ENCODE measurements at regions not wholly inside any gene's neighbourhood (a gene's known extent, or its start where the extent isn't known, plus 50 kb on each side); places are given as distances from the start of the nearest gene placed in this dataset.

DNA sequence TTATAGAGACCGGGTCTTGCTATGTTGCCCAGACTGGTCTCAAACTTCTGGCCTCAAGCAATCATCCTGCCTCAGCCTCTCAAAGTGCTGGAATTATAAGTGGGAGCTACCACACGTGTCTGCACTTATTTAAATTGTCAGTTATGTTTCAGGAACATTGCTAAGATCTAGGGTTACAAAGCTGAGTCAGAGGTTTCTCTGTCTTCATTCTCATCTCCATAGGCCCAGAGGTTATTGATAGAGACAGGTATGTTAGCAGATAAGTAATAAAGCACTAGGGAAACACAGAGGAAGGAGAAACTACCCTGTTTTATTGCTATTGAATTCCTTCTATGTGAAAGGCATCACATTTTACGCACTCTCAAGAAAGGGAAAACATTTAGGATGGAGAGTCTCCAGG is 214.1 kb downstream of the REEP3 start:
- H3K27me3 ChIP-seq (ENCODE audit: control insufficient read depth, insufficient read depth, low read length): no peaks in the 10 kb centered on the region
- no peaks in the 10 kb centered on the region for H3K36me3 ChIP-seq (ENCODE audit: control insufficient read depth, insufficient read depth, low read length)
- no peak overlapping the region for H3K27ac ChIP-seq (ENCODE audit: low read length)
- no peaks in the 10 kb centered on the region for H3K4me1 ChIP-seq (ENCODE audit: control insufficient read depth, insufficient read depth, low read length)
- no peaks in the 10 kb centered on the region for H3K9me3 ChIP-seq (replicated peaks; ENCODE audit: control insufficient read depth, low read depth, low read length)
- no peak overlapping the region for H3K4me3 ChIP-seq (ENCODE audit: low read length)
- DNase-seq: no peak
- WGBS (ENCODE audit: insufficient coverage): 62% methylated on average over 2 of the region's 3 CpGs

DNA sequence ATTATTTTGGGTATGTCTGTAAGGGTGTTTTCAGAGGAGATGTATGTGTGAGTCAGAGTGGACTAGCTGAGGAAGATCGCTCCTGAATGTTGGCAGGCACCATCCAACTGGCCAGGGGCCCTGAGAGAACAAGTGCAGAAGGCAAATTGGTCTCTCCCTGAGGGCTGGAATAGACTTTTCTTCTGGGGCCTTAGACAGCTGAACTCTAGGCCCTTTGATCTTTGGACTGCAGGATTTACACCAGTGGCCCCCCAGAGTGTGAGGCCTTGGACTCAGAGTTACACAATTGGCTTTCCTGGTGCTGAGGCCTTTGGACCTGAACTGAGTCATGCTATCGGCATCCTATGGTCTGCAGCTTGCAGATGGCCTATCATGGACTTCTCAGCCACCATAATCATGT is 217.2 kb downstream of the REEP3 start:
- 77% methylated on average over 2 of the region's 2 CpGs for WGBS (ENCODE audit: insufficient coverage)
- Histone ChIP-seq H3K27ac (ENCODE audit: low read length) (no peak overlapping the region), H3K27me3 (ENCODE audit: control insufficient read depth, insufficient read depth, low read length) (no peaks in the 10 kb centered on the region), H3K9me3 (replicated peaks; ENCODE audit: control insufficient read depth, low read depth, low read length) (no peaks in the 10 kb centered on the region), H3K4me1 (ENCODE audit: control insufficient read depth, insufficient read depth, low read length) (no peaks in the 10 kb centered on the region), H3K4me3 (ENCODE audit: low read length) (no peak overlapping the region), H3K36me3 (ENCODE audit: control insufficient read depth, insufficient read depth, low read length) (no peaks in the 10 kb centered on the region)
- DNase-seq: peak; percentile 61

DNA sequence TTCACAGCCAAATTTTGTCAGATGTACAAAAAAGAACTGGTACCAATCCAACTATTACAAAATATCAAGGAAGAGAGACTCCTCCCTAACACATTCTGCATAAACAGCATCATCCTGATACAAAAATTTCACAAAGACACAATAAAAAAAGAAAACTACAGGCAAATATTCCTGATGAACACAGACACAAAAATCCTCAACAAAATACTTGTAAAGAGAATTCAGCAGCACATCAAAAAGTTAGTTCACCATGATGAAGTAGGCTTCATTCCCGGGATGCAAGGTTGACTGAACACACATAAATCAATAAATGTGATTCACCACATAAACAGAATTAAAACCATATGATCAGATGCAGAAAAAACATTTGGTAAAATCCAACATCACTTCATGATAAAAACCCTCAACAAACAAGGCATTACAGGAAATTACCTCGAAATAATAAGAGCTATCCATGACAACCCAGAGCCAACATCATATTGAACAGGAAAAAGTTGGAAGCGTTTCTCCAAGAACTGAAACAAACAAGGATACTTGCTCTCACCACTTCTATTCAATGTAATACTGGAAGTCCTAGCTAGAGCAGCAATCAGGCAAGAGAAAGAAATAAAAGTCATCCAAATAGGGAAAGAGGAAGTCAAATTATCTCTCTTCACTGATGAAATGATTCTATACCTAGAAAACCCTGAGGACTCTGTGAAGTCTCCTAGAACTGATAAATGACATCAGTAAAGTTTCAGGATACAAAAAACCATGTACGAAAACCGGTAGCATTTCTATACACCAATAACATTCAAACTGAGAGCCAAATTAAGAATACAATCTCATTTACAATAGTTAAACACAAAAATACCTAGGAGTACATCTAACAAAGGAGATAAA is 223.1 kb downstream of the REEP3 start:
- Histone ChIP-seq H3K27ac (ENCODE audit: low read length) (peak overlapping the region; percentile 33), H3K36me3 (ENCODE audit: control insufficient read depth, insufficient read depth, low read length) (no peaks in the 10 kb centered on the region), H3K9me3 (replicated peaks; ENCODE audit: control insufficient read depth, low read depth, low read length) (no peaks in the 10 kb centered on the region), H3K4me1 (ENCODE audit: control insufficient read depth, insufficient read depth, low read length) (no peaks in the 10 kb centered on the region), H3K4me3 (ENCODE audit: low read length) (no peak overlapping the region), H3K27me3 (ENCODE audit: control insufficient read depth, insufficient read depth, low read length) (no peaks in the 10 kb centered on the region)
- no CpG with 5 or more reads among the region's 5 CpGs for WGBS (ENCODE audit: insufficient coverage)
- DNase-seq: peak; percentile 65

DNA sequence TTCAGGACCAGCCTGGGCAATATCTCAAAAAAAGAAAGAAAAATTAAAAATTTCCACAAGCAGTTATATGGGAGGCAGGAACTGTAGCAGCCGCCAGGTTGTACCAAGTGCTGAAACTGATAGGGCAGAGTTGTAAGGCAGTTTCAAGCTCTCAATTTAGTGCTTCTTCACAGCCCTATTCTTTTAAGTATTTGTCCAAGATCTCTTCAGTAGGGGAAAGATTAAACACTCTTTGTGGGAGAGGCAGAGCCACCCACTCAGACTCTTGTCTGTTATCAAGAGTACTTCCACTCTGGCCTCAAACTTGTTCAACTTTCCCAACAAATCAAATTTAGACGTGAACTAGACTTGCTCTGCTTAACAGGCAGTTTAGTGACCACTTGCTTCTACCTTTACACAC is 228.7 kb downstream of the REEP3 start:
- WGBS (ENCODE audit: insufficient coverage): 67% methylated on average over 1 of the region's 2 CpGs
- Histone ChIP-seq H3K27me3 (ENCODE audit: control insufficient read depth, insufficient read depth, low read length) (no peaks in the 10 kb centered on the region), H3K36me3 (ENCODE audit: control insufficient read depth, insufficient read depth, low read length) (no peaks in the 10 kb centered on the region), H3K4me1 (ENCODE audit: control insufficient read depth, insufficient read depth, low read length) (no peaks in the 10 kb centered on the region), H3K27ac (ENCODE audit: low read length) (no peak overlapping the region), H3K4me3 (ENCODE audit: low read length) (no peak overlapping the region), H3K9me3 (replicated peaks; ENCODE audit: control insufficient read depth, low read depth, low read length) (no peaks in the 10 kb centered on the region)
- no peak for DNase-seq

DNA sequence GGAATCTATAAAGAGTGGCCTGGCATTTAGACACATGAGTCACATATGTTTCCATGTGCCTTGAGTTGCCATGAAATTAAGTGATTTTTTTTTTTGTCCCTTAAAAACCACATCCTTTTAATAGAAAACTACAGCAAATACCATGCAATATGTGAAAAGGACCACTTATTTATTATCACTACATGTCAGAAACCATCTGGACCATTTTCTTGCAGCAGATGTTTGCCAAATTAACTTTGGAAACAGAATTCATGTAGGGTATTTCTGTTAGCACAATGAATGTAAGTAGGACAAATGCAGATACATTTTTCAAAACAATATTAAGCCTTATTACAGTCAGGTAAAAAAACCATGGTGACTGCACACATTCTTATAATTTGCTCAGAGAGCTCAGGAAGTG is 230.6 kb downstream of the REEP3 start:
- Histone ChIP-seq H3K4me3 (ENCODE audit: low read length) (no peak overlapping the region), H3K9me3 (replicated peaks; ENCODE audit: control insufficient read depth, low read depth, low read length) (no peaks in the 10 kb centered on the region), H3K4me1 (ENCODE audit: control insufficient read depth, insufficient read depth, low read length) (no peaks in the 10 kb centered on the region), H3K27me3 (ENCODE audit: control insufficient read depth, insufficient read depth, low read length) (no peaks in the 10 kb centered on the region), H3K27ac (ENCODE audit: low read length) (no peak overlapping the region), H3K36me3 (ENCODE audit: control insufficient read depth, insufficient read depth, low read length) (no peaks in the 10 kb centered on the region)
- DNase-seq: no peak

DNA sequence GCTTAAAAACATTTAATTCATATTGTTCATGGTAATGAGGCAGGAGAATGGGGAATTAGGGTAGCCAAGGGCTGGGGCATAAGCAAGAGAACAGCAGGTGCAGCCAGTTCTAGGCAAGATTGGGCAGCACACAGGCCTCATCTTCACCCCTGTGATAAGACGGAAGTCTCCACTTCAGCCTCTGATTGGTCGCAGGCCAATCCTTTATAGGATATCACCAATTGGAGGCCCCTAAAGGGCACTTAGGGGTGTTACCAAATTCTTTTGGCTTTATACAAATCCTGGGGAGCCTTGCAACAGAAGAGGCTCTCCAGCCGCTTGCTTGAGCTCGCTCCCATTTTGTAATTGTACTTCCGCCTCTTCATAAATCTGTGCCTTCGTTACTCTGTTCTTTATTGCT is 231.1 kb downstream of the REEP3 start:
- Histone ChIP-seq H3K4me1 (ENCODE audit: control insufficient read depth, insufficient read depth, low read length) (no peaks in the 10 kb centered on the region), H3K27me3 (ENCODE audit: control insufficient read depth, insufficient read depth, low read length) (no peaks in the 10 kb centered on the region), H3K9me3 (replicated peaks; ENCODE audit: control insufficient read depth, low read depth, low read length) (no peaks in the 10 kb centered on the region), H3K36me3 (ENCODE audit: control insufficient read depth, insufficient read depth, low read length) (no peaks in the 10 kb centered on the region), H3K4me3 (ENCODE audit: low read length) (no peak overlapping the region), H3K27ac (ENCODE audit: low read length) (no peak overlapping the region)
- DNase-seq: no peak
- WGBS (ENCODE audit: insufficient coverage): 82% methylated on average over 5 of the region's 6 CpGs

DNA sequence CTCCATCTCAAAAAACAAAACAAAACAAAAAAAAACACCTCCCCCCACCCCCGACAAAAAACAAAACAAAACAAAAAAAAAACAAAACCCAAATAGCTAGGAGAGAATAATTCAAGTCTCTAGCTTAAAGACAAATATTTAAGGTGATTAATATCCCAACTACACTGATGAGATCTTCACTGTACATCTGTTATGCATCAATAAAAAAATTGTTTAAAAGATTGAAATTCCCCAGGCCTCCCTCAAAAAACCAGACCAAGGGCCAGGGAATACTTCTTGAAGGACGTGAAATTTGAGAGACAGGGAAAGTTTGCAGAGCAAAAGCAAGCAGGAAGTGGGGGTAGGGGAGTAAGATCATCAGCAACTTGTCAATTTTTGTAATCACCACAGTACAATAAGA is 232.6 kb downstream of the REEP3 start:
- Histone ChIP-seq H3K27me3 (ENCODE audit: control insufficient read depth, insufficient read depth, low read length) (no peaks in the 10 kb centered on the region), H3K4me3 (ENCODE audit: low read length) (no peak overlapping the region), H3K27ac (ENCODE audit: low read length) (no peak overlapping the region), H3K4me1 (ENCODE audit: control insufficient read depth, insufficient read depth, low read length) (peaks cover 4% of the 10 kb centered on the region), H3K36me3 (ENCODE audit: control insufficient read depth, insufficient read depth, low read length) (no peaks in the 10 kb centered on the region), H3K9me3 (replicated peaks; ENCODE audit: control insufficient read depth, low read depth, low read length) (no peaks in the 10 kb centered on the region)
- WGBS (ENCODE audit: insufficient coverage): no CpG with 5 or more reads among the region's 2 CpGs
- peak; percentile 71 for DNase-seq

DNA sequence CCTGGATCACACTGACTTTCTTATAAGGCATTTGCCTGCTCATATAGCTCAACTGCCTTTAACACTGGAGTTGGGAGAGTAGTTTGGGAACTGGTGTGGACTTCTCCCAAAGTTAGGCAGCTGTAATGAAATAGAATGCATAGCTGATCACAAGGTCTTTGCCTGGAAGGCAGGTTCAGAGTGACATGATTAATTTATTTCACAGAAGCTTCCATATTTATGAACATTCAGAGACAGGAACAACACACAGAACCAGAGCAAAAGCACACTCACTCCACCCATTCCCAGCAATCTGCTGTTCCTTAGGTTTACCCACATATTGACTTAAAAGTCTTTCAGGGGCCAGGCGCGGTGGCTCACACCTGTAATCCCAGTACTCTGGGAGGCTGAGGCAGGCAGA is 234.2 kb downstream of the REEP3 start:
- Histone ChIP-seq H3K4me1 (ENCODE audit: control insufficient read depth, insufficient read depth, low read length) (peaks cover 13% of the 10 kb centered on the region), H3K27ac (ENCODE audit: low read length) (no peak overlapping the region), H3K27me3 (ENCODE audit: control insufficient read depth, insufficient read depth, low read length) (no peaks in the 10 kb centered on the region), H3K4me3 (ENCODE audit: low read length) (no peak overlapping the region), H3K9me3 (replicated peaks; ENCODE audit: control insufficient read depth, low read depth, low read length) (no peaks in the 10 kb centered on the region), H3K36me3 (ENCODE audit: control insufficient read depth, insufficient read depth, low read length) (no peaks in the 10 kb centered on the region)
- WGBS (ENCODE audit: insufficient coverage): 100% methylated on average over 2 of the region's 2 CpGs
- DNase-seq: no peak

DNA sequence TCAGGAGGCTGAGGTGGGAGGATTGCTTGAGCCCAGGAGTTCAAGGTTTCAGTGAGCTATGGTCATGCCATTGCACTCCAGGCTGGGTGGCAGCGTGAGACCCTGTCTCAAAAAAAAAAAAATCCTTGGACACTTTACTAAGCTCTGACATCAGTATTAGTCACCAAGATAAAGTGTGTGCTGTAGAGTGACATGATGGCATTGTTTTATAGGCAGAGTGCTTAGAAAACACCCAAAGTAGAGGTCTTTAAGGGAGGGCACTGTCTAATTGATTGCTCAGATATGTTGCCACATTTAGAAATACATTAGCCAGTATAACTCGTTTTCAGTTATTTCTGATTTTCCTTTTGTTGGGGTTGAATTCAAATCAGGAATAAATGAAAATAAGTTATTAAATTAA is 235.9 kb downstream of the REEP3 start:
- Histone ChIP-seq H3K27ac (ENCODE audit: low read length) (no peak overlapping the region), H3K9me3 (replicated peaks; ENCODE audit: control insufficient read depth, low read depth, low read length) (no peaks in the 10 kb centered on the region), H3K27me3 (ENCODE audit: control insufficient read depth, insufficient read depth, low read length) (no peaks in the 10 kb centered on the region), H3K4me1 (ENCODE audit: control insufficient read depth, insufficient read depth, low read length) (peaks cover 22% of the 10 kb centered on the region), H3K4me3 (ENCODE audit: low read length) (no peak overlapping the region), H3K36me3 (ENCODE audit: control insufficient read depth, insufficient read depth, low read length) (no peaks in the 10 kb centered on the region)
- DNase-seq: no peak
- no CpG with 5 or more reads among the region's 2 CpGs for WGBS (ENCODE audit: insufficient coverage)

DNA sequence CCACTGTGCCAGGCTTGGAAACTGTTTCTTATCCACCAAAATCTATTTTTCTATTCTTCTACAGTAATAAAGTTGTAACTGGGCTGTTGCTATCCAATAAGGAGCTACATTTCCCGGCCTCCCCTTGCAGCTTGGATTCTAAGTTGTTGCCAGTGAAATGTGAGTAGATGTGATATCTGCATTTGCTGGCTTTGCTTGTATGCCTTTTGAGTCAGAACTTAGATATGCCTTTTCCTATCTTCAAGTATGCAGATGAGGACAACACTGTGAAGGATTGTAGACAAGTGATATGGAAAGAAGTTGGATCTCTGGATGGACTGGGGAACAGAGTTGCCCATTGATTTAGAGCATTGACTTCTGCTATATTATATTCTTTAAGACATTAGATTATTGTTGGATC is 236.9 kb downstream of the REEP3 start:
- DNase-seq: no peak
- Histone ChIP-seq H3K27me3 (ENCODE audit: control insufficient read depth, insufficient read depth, low read length) (no peaks in the 10 kb centered on the region), H3K36me3 (ENCODE audit: control insufficient read depth, insufficient read depth, low read length) (no peaks in the 10 kb centered on the region), H3K4me1 (ENCODE audit: control insufficient read depth, insufficient read depth, low read length) (peaks cover 22% of the 10 kb centered on the region), H3K4me3 (ENCODE audit: low read length) (no peak overlapping the region), H3K27ac (ENCODE audit: low read length) (no peak overlapping the region), H3K9me3 (replicated peaks; ENCODE audit: control insufficient read depth, low read depth, low read length) (no peaks in the 10 kb centered on the region)
- no CpG with 5 or more reads among the region's 1 CpG for WGBS (ENCODE audit: insufficient coverage)

DNA sequence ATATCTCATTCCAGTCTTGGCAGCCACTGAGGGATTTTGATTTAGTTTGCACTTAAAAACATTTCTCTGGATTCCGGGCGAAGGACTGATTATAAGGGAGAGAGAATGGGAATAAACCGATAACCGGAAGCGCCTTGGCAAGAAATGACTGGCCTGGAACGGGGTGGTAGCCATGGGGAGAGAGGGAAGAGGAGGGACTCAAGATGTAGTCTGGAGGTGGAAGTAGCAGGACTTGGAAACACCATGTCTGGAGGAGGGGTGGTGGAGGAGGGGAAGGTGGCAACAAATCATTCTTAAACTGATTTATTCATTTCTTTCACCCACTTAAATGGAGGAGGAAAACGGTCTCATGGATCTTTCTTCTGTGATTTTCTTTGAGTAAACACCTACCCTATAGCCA is 238.1 kb downstream of the REEP3 start:
- Histone ChIP-seq H3K9me3 (replicated peaks; ENCODE audit: control insufficient read depth, low read depth, low read length) (no peaks in the 10 kb centered on the region), H3K4me1 (ENCODE audit: control insufficient read depth, insufficient read depth, low read length) (peaks cover 22% of the 10 kb centered on the region), H3K36me3 (ENCODE audit: control insufficient read depth, insufficient read depth, low read length) (no peaks in the 10 kb centered on the region), H3K27ac (ENCODE audit: low read length) (peak overlapping the region; percentile 65), H3K4me3 (ENCODE audit: low read length) (no peak overlapping the region), H3K27me3 (ENCODE audit: control insufficient read depth, insufficient read depth, low read length) (no peaks in the 10 kb centered on the region)
- DNase-seq: no peak
- WGBS (ENCODE audit: insufficient coverage): 64% methylated on average over 6 of the region's 7 CpGs
